ENCODE measurements at regions not wholly inside any gene's neighbourhood (a gene's known extent, or its start where the extent isn't known, plus 50 kb on each side); places are given as distances from the start of the nearest gene placed in this dataset.
"Not testable (repeated sequence)": the region's sequence is repeated elsewhere in the genome, so short reads cannot be mapped to it uniquely, and the experiment has no call there.

DNA sequence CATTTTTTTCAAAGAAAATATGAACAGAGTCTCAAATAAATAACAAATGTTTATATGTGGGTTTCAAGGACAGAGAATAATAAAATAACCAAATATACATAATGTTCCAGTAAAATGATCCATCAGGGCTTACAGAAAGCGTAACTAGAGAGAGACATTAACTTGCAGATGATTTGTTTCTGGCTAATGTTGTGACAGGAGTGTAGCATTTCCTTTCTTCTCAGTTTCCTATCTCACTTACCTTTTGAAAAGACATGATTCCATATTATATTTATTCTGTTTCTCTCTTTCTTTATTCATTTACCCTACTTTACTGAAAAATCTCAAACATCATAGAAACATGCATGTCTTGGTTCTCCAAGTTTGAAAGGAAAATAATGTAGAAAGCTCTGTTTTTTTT is 451.3 kb upstream of the CDH9 start:
- no peak for DNase-seq

DNA sequence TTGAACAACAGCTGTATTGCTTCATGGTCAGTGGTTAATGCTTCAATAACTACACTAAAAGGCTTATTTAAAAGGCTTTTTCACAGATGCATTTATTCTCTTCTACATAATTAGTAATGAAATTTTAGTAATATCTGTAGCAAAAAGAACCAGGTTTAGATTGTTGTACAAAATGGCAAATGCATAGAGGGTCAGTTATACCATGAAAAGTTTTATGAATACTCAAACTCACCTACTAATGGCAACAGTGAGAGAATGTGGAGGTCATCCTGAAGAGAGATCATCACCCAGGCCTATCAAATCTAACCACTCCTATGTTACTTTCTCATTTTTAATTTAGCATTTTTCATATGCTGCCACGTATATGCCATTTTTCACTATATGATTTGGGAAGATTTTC is 444.3 kb upstream of the CDH9 start:
- no peak for DNase-seq

DNA sequence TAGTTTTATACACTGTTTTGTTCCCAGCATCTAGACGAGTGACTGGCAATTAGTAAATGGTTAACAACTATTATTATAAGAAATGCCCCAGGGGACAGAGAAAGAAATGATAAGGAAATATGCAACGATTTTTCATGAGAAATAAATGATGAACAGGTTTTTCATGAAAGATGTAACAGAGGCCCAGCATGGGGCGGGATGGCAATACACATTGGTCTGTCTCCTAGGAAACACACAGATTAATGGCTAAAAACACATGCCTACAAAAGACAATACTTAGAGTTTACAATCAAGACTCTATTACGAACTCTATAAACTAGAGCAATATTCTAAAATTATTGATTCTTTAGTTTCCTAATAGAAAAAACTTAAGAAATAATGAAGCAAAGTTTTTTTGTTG is 441.5 kb upstream of the CDH9 start:
- no peak for DNase-seq

DNA sequence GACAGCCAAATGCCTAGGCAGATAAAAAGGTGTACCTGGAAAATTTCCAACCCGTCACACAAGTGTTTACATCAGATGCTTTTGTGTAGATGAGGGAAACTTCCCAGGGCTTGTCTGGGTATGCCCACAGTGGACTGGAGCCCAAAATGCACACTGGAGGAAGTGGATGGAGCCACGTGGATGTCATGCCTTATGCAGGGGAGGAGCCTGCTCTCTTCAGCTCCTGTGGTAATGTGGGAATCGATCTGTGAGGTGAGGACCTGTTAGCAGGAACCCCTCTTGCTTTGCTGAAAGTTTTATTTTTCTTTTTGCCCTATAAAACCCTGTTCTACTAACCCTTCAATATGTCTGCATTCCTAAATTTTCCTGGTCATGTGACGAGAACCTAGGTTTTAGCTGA is 439.2 kb upstream of the CDH9 start:
- no peak for DNase-seq

DNA sequence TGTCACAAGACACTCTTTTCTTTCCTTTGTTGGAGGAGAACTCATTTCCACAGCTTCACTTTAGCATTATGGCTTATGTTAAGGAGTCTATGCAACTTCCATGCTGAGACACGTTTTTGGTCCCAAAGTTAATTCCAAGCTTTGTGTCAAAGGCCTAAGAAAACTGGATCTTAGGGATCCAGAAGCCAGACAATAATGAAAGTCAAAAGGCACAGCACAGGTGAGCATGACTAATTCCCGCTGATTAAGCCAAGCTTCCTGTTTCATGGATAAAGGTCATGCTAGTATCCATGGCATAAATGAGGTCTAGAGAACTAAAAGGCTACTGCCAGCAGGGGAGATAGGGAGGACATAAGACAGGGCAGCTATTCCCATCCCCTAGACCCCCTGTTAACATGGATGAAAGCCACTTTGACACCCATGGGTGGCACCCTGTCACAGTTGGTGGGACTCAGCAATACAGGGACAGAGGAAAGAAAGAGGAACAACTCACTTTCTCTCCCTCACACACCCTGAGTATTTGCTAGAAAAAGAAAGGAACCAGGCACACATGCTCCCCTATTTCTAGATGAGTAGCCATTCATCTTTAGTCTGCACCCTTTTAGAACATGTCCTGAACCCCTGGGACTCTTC is 438.1 kb upstream of the CDH9 start:
- no peak for DNase-seq

DNA sequence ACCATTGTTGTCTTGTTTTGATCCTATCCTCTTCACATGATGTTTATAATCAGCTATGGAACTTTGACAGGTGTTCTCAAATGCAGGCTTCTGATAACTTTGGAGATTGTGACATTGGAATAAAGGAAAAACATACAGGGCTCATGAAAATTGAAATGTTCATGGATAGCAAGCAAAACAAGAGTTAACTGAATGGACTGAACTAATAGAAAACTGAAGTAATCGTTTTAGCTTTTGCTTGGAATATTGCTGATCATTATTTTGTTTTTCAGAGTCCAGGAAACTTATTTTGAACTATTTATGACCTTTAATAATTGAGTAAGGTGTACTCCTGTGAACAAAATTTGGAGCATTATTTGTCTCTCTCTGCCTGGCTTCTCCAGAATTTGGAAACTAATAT is 436.7 kb upstream of the CDH9 start:
- no peak for DNase-seq

DNA sequence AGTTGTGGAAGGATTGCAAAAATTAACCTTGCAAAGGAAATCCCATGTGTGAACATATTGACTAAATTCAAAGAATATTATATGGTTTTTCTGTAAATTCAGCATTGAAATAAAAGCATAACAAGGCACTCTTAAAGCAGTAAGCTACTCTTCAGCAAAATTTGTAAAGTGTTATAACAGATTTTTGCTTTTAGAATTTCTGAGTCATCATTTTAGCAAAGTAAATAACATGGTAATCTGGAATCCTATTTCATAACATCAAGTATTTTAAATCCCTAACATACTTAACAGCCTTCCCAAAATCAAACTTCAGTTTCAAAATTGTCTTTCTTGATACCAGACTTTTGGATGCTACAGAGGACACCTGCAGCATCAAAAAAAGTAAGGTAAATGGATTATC is 436.0 kb upstream of the CDH9 start:
- DNase-seq, result no peak

DNA sequence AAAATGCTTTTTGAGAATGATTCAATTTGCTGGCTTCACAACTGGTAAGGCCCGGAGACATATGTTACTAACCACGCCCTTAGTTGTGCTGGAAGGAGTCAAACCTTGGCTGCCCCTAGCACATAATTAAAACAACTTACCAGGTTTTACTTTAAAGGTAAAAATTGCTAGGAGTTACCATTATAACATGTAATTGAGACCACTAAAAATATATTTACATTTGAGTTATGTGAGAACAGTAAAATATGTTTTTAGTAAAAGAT is 435.6 kb upstream of the CDH9 start:
- no peak for DNase-seq

DNA sequence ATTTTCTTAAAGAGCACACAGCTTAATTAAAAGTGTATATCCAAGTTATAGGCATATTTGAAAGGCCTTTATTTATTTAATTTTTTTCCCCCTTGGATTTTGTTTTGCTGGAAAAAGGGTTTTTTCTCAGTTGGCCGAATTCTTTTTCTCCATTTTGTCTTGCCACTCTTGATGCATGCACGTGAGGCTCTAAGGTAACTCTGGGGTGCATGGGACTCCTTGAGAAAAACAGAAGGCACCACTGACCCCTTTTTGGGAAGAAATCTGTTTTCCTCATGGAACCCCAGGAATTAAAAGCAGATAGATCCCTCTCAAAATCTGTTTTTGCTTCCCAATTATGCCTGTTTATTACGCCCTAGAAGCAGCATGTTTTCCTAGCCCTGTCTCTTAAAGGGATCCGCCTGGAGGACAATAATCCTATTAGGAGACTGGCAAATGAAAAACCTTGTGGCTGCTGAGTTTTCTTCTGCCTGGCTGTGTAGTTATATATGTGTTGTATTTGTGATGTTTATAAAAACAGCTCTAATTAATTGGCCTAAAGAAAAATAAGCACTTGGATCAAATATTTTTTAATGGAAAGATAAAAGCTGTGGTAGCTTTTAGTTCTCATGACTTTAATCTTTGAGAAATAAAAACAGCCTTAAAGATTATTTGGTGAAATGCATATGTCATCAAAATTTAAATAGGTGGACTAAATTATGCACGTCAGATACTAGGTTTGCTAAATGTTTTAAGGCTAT is 435.1 kb upstream of the CDH9 start:
- no peak for DNase-seq

DNA sequence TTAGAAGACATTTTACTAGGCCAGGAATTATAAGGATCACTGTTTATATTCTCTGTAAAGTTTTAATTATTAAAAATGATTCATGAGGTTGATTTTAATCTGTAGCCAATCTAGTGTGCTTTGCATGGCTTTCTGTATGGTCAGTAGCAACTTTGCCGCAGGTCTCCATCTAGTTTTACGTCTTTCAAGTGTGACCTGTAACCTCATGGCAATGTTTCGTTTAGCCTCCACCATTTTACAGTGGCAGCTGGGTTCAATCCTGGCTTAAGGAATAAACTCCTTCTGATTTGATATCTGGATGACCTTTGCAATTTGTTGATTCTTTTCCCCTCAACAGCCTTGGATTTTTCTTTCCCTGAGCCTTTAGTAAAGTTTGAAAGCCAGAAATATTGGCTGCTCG is 434.5 kb upstream of the CDH9 start:
- DNase-seq, result no peak

DNA sequence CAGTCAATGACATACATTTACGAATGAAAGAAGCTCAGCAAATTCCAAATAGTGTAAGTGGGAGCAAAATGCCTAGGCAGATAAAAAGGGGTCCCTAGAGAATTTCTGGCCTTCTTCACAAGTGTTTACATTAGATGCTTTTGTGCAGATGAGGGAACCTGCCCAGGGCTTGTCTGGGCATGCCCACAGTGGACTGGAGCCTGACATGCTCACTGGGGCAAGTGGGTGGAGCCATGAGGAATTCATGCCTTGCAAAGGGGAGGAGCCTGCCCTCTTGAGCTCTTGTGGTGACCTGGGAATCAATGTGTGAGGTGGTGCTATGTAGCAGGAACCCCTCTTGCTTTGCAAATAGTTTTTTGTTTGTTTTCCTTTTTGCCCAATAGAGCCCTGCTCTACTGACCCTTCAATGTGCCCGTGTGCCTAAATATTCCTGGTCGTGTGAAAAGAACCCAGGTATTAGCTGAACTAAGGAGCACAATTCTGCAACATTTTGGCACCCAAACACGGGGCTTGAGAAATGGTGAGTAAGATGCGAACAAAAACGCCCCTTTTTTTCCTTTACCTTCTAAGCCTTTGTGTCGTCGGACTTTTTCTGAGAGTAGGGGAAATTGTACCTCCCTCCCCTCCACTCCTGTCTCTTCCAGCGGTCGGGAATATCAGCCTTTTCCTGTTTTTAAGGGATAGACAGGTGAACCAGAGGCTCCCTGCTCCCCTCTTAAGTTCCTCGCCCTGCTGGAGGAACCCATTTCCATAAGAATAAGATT is 433.8 kb upstream of the CDH9 start:
- peak; percentile 32 for DNase-seq

DNA sequence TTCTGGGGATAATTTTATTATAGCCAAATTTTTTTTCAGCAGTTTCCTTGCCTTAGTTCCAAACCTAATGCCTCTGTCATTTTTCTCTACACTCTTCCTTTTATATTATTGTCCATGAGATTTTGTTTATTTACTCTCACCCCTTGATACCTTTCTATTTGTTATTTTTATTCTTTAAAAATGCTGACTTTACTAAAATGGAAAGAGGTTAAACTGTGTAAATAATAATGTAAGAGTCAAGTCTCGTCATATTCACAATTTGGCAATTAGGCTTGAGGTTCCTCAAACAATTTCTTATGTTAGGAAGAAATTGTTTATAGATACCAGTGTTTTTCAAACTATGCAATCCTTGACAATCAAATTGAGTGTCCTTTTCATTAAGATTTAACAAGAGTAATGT is 428.6 kb upstream of the CDH9 start:
- DNase-seq, result no peak

DNA sequence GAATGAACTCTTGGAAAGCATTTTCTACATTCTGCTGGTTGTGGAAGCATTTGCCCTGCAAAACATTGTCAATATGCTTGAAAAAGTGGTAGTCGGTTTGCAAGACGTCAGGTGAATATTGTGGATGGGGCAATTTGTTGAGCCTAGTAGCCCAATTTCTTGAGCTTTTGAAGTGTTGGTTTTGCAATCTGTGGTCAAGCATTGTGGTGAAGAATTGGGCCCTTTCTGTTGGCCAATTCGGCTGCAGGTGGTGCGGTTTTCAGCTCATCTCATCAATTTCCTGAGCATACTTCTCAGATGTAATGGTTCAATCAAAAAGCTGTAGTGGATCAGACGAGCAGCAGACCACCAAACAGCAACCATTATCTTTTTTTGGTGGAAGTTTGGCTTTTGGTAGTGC is 426.8 kb upstream of the CDH9 start:
- peak; percentile 62 for DNase-seq

DNA sequence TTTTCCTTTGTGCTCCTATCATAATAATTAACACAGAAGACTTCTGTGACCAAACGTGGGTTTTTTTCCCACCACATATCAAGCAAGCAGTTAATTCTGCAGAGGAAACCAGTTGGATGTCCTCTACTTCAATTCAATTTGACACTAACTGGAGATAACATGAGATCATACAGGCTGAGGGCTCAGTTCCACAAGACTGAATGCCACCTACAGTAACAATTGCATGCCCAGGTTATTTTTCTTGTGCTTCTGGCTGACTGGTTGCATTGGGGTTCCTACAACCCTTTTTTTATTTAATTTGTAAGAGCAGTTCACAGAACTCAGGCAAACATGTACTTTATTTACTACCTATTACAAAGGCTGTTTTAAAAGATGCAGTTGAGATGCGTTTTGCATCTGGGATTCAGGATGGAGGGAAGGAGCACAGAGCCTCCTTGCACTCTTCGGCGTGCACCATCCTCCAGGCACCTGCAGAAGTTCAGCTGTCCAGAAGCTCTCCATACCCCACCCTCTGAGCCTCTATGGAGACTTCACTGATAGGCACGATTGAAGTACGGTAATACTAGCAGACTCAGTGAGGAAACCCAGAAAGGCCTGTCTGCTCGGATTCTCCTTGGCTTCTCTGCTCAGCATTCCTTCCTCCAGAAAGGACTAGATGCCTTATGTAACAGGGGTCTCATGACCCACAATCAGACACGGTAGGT is 425.2 kb upstream of the CDH9 start:
- no peak for DNase-seq

DNA sequence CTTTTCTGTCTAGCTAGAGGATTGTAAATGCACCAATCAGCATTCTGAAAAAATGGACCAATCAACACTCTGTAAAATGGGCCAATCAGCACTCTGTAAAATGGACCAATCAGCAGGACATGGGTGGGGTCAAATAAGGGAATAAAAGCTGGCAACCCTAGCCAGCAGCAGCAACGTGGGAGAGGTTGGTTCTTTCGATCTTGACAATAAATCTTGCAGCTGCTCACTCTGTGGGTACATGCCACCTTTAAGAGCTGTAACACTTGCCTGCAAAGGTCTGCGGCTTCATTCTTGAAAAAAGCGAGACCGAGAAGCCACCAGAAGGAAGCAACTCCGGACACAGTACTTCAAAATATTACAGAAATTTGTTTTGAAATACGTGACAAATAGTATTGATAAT is 424.6 kb upstream of the CDH9 start:
- DNase-seq, result no peak

DNA sequence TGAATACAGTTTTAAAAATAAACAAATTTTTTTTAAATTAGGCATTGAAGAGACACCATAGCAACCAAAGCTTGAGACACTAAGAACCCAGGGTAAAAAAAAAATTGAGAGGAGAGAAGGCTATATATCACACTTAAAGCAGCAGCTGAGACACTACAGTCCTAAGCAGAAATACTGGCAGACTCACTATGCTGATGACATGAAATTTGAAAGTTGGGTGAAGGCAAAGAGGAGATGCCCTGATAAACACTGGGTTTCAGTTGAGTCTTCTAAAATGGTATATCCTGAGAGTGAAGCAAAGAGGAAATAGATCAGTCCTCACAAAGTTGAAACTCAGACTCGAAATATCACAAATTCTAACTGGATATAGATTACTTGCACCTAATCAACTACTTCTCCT is 419.9 kb upstream of the CDH9 start:
- no peak for DNase-seq

DNA sequence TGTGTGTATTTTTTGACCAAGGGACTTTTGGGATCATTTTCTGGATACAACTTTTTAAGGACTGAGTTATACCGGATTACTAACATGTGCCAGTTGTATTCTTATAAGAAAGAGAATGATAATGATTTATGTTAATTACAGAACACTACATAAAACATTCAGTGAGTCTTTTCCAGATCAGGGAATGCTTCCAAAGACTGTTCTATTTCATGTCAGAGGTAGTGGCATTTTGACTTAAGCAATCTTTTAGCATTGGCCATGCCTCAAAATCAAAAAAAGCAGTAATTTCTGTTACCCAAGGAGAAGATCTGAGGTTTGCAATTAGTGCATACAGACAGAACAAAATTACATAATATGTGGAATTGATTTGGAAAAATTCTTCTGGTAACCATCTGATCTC is 413.0 kb upstream of the CDH9 start:
- no peak for DNase-seq

DNA sequence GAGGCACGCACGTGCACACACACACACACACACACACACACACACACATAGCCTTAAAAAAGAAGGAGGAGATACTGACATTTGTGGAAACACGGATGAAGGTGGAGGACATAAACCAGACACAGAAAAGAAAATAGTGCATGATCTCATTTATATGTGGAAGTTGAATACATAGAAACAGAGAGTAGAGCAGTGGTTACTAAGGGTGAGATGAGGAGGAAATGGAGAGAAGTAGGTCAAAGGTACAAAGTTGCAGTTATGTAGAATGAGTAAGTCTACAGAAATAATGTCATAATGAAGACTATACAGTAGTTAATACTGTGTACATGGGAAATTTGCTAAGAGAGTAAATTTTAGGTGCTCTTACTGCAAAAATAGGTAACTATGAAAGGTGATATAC is 412.2 kb upstream of the CDH9 start:
- no peak for DNase-seq

DNA sequence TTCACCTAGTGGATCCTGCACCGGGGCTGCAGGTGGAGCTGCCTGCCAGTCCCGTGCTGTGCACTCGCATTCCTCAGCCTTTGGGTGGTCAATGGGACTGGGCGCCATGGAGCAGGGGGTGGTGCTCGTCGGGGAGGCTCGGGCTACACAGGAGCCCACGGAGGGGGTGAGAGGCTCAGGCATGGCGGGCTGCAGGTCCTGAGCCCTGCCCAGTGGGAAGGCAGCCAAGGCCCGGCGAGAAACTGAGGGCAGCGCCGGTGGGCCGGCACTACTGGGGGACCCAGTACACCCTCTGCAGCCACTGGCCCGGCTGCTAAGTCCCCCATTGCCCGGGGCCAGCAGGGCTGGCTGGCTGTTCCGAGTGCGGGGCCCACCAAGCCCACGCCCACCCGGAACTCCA is 401.0 kb upstream of the CDH9 start:
- not testable (repeated sequence) for DNase-seq

DNA sequence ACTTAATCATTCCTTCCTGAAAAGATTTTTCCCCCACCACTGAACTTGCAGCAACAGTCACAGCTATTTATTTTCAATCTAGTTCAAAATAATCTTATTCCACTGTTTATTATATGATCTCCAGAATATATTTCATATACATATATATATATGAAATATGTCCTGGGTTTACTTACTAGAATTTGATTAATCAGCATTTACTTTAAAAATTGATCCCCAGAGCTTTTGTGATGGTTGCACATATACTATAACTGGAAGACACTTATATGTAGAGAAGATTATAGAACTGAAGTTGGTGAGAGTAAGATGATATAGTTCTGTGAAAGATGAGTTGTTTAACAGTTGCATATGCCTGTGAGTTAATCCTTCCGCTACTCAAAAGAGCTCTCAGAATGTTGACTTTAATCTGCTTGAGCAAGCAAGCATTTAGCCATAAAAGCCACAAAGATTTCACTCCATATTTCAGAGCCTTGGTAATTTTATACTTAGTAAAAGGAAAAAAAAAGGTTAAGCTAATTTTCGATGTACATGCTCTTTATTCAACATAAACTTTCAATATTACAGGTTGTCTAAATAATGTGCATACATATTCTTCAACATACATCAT is 399.3 kb upstream of the CDH9 start:
- DNase-seq, result no peak

DNA sequence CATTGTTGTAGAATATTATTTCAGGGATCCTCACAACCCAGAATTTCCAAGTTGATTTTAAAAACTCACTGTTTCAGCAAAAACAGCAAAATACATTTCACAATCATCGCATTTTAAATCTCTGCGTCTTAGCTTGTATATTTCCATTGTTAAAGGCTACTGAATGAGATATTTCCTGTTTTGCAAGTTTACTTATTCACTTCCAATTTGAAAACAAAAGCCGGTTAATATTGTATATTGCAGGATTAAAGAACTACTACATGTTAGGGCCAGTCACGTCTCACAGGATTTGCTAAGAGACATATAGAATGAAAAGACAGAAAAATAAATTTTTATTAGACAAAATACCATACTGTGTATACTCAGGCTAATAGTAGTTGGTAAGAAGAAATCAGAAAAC is 395.9 kb upstream of the CDH9 start:
- no peak for DNase-seq

DNA sequence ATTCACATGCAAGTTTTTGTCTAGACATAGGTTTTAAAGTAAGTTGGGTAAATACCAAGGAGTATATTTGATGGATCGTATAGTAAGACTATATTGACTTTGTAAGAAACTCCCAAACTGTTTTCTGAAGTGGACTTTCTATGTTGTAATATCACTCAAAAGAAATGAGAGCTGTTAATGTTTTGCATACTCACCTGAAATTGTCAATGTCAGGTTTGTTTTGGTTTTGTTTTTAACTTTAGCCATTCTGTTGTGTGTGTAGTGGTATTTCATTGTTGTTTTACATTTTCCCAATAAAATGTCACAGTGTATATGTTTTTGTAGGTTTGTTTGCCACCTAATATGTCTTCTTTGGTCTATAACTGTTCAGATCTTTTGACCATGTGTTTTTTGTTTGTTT is 375.7 kb upstream of the CDH9 start:
- DNase-seq, result no peak

DNA sequence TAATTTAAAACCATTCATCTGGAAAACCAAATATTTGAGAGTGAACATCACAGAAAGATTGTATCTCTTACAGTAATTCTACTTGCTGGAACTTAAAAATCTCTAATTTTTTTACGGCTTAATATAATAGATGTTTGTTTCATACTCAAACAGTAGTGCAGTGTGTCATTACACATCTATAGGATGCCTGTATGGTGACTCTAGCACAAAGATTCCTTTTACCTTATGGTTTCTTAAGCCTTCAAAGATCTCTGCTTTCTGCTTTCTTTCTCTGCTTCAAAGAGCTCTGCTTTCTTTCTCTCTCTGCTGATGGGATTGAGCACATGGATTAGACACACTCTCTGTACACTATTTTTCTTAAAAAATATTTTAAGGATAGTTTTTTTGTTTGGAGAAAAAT is 374.0 kb upstream of the CDH9 start:
- no peak for DNase-seq

DNA sequence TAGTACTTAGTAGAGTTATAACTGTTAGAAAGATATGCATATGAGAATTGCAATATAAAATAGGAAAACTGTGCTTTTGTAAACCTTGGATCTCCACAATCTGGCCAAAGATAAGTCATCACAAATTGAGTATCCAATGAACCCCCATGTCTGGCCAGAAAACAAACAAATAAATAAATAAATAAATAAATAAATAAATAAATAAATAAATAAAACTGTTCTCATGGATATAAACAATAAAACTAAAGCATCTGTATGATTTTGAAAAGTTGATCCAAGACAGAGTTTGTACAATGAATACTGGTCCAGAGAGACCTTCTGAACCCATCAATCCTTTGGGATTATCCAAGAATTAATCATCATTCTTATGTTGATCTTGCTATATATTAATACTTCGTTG is 367.6 kb upstream of the CDH9 start:
- DNase-seq, result no peak
